ENCODE measurements at regions not wholly inside any gene's neighbourhood (a gene's known extent, or its start where the extent isn't known, plus 50 kb on each side); places are given as distances from the start of the nearest gene placed in this dataset.
A peak's percentile ranks its signal among the peaks of the same experiment; 100 is the strongest.

GRCh38 chr13:95391362-95391761, 90.1 kb upstream of the ABCC4 start (continued):
- TF ChIP-seq SMAD4 (CRISPR knock-in tag; IDR thresholded peaks at IDR 0.05) = no peak
- no peak for TF ChIP-seq ATF2 (CRISPR knock-in tag; IDR thresholded peaks at IDR 0.05; ENCODE audit: borderline replicate concordance, low read depth)

GRCh38 chr13:95391785-95392184, 90.5 kb upstream of the ABCC4 start:
- Mint-ChIP-seq H3K36me3 (no peaks in the 10 kb centered on the region), H3K4me3 (no peak overlapping the region), H3K27me3 (ENCODE audit: low read depth) (peaks cover 2% of the 10 kb centered on the region), H3K27ac (no peak overlapping the region), H3K9me3 (no peaks in the 10 kb centered on the region), H3K4me1 (no peaks in the 10 kb centered on the region)
- ChIA-PET POLR2A (no interaction called here), CTCF (no interaction called here)
- TF ChIP-seq GABPB1 (CRISPR knock-in tag; IDR thresholded peaks at IDR 0.05) = no peak
- DNase-seq (ENCODE audit: low spot score) (no peak), ATAC-seq (no peak)

GRCh38 chr13:95392597-95392996, 91.3 kb upstream of the ABCC4 start:
- Mint-ChIP-seq H3K27me3 (ENCODE audit: low read depth) (peaks cover 2% of the 10 kb centered on the region), H3K4me1 (no peaks in the 10 kb centered on the region), H3K9me3 (no peaks in the 10 kb centered on the region), H3K4me3 (no peak overlapping the region), H3K36me3 (no peaks in the 10 kb centered on the region), H3K27ac (no peak overlapping the region)
- TF ChIP-seq CTCF (IDR thresholded peaks at IDR 0.05) (no peak), ARID4B (CRISPR knock-in tag; IDR thresholded peaks at IDR 0.05; ENCODE audit: borderline replicate concordance) (no peak)
- ChIA-PET POLR2A (no interaction called here), CTCF (interaction anchor here (0.7 to 2.4 kb wide), 3 partner anchors 12 to 101 kb away, joined by 4 to 10 read pairs (median 9); no protein-coding TSS in a partner anchor)
- DNase-seq (ENCODE audit: low spot score) = no peak
- no peak for ATAC-seq

- DNase-seq (ENCODE audit: low spot score) = peak; percentile 81
- H3K27me3 Mint-ChIP-seq (ENCODE audit: low read depth) = no peaks in the 10 kb centered on the region; the same call in 1 of the 2 replicates
- peak; percentile 91 for ATAC-seq
- POLR2A ChIA-PET = interaction anchor here (1.0 to 1.6 kb wide), 3 partner anchors 45 to 214 kb away, joined by 4 to 7 read pairs (median 6); no protein-coding TSS in a partner anchor
- H3K9me3 Mint-ChIP-seq = no peaks in the 10 kb centered on the region
- H3K4me3 Mint-ChIP-seq = peak overlapping the region; percentile 74
- peak overlapping the region; percentile 43 for H3K27ac Mint-ChIP-seq
- CTCF ChIA-PET = interaction anchor here (0.6 to 11.7 kb wide), 59 partner anchors 10 to 783 kb away, joined by 3 to 388 read pairs (median 4); partner anchors contain the start of gene ABCC4
- no peaks in the 10 kb centered on the region for H3K36me3 Mint-ChIP-seq
- H3K4me1 Mint-ChIP-seq = peaks cover 5% of the 10 kb centered on the region
- no peak for TF ChIP-seq CBFB (CRISPR knock-in tag; IDR thresholded peaks at IDR 0.05; ENCODE audit: low read depth)
- no peak for TF ChIP-seq ZMAT4 (CRISPR knock-in tag; IDR thresholded peaks at IDR 0.05)
- no peak; the same call in none of the 2 replicates for TF ChIP-seq SP1 (CRISPR knock-in tag; conservative IDR thresholded peaks at IDR 0.05)
- no peak for TF ChIP-seq AR (CRISPR knock-in tag; IDR thresholded peaks at IDR 0.05)
- no peak for TF ChIP-seq ZBTB21 (CRISPR knock-in tag; IDR thresholded peaks at IDR 0.05; ENCODE audit: borderline replicate concordance)
- TF ChIP-seq SMAD3 (CRISPR knock-in tag; IDR thresholded peaks at IDR 0.05; ENCODE audit: borderline replicate concordance) = no peak
- TF ChIP-seq GABPB1 (CRISPR knock-in tag; IDR thresholded peaks at IDR 0.05) = no peak
- TF ChIP-seq ZNF232 (CRISPR knock-in tag; IDR thresholded peaks at IDR 0.05) = 0 out of 2 replicates have a peak, but pooled peaks have one; percentile 34
- TF ChIP-seq E2F1 (CRISPR knock-in tag; IDR thresholded peaks at IDR 0.05) = no peak
- 0 out of 2 replicates have a peak, but pooled peaks have one; percentile 13 for TF ChIP-seq NFYB (CRISPR knock-in tag; conservative IDR thresholded peaks at IDR 0.05; ENCODE audit: low read depth)
- TF ChIP-seq ZNF263 (CRISPR knock-in tag; IDR thresholded peaks at IDR 0.05; ENCODE audit: low read depth) = no peak
Measured at GRCh38 chr13:95403349-95404140, 102.3 kb upstream of the ABCC4 start.
